Uterus (tissue), 2 donors: ENCODE measurements at regions not wholly inside any gene's neighbourhood (a gene's known extent, or its start where the extent isn't known, plus 50 kb on each side); places are given as distances from the start of the nearest gene placed in this dataset.

Experiments used
- POLR2A ChIP-seq, 2 donors: fragments of 450-650 bp; IDR thresholded peaks; one replicate each; pipeline ENCODE4 v1.6.1; 2016; ENCODE audit warnings: antibody characterized with exemption in 2 of 2, mild to moderate bottlenecking in 1 of 2, moderate library complexity in 1 of 2
- TF ChIP-seq, protein P1 (sequence below), 4 experiments: fragments of 200-600 bp in 2 of 4; fragments of 450-650 bp in 2 of 4; sonication (generic) in 2 of 4; IDR thresholded peaks; one replicate each; pipeline ENCODE4 v1.5.1; 2016 to 2019; ENCODE audit warnings: antibody characterized with exemption in 4 of 4, mild to moderate bottlenecking in 2 of 4, moderate library complexity in 1 of 4

DNA sequence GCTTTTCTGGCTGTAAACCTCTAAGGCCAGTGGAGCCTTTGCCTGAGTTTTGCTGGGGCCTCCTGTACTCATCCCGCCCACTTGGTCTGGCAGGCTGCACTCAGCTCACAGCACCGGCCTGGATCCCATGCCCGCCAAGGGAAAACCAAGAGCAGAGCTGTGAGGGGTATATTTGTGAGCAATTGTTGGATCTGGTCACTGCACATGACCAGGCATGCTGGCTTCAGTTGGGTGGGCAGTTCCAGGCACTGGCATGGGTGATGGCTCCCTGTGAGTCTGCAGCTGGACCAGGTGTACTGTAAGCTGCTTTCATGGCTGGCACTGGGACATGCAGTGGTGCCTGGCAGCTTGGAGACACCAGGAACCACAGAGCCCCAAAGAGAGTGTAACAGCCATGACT lies 563.1 kb upstream of the RGS18 start:
- no peak for TF ChIP-seq POLR2A (IDR thresholded peaks at IDR 0.05)
- TF ChIP-seq, protein P1, sequence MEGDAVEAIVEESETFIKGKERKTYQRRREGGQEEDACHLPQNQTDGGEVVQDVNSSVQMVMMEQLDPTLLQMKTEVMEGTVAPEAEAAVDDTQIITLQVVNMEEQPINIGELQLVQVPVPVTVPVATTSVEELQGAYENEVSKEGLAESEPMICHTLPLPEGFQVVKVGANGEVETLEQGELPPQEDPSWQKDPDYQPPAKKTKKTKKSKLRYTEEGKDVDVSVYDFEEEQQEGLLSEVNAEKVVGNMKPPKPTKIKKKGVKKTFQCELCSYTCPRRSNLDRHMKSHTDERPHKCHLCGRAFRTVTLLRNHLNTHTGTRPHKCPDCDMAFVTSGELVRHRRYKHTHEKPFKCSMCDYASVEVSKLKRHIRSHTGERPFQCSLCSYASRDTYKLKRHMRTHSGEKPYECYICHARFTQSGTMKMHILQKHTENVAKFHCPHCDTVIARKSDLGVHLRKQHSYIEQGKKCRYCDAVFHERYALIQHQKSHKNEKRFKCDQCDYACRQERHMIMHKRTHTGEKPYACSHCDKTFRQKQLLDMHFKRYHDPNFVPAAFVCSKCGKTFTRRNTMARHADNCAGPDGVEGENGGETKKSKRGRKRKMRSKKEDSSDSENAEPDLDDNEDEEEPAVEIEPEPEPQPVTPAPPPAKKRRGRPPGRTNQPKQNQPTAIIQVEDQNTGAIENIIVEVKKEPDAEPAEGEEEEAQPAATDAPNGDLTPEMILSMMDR (IDR thresholded peaks at IDR 0.05), result no peak
